Body of pancreas (tissue), 4 donors: ENCODE measurements at regions not wholly inside any gene's neighbourhood (a gene's known extent, or its start where the extent isn't known, plus 50 kb on each side); places are given as distances from the start of the nearest gene placed in this dataset.

ENCODE experiments used
- ATAC-seq: fragments of 150-250 bp; one replicate; pipeline ENCODE4 v1.9.1; 2016
- DNase-seq, 4 donors: peaks; one replicate each; pipeline ENCODE4 v3.0.0-alpha.2; 2019
- H3K27ac ChIP-seq, 4 donors: fragments of 200-600 bp; sonication (generic); 1 replicate in 3 of 4; 2 replicates in 1 of 4; pipeline versions ENCODE4 v1.5.1 to v1.6.1; 2016 to 2019; ENCODE audit warnings: mild to moderate bottlenecking in 1 of 4, mixed read lengths in 1 of 4, moderate library complexity in 1 of 4
- H3K27me3 ChIP-seq, 2 donors: fragments of 200-600 bp; sonication (generic); one replicate each; pipeline ENCODE4 v1.6.0; 2016; ENCODE audit warnings: mild to moderate bottlenecking in 1 of 2
- H3K36me3 ChIP-seq, 2 donors: fragments of 200-600 bp; sonication (generic); replicated peaks in 1 of 2; 2 replicates each; pipeline ENCODE4 v1.5.1; 2016; ENCODE audit warnings: low read depth in 2 of 2; ENCODE audit not compliant: insufficient read depth in 1 of 2
- H3K4me1 ChIP-seq: fragments of 200-600 bp; sonication (generic); one replicate; pipeline ENCODE4 v1.6.0; 2016
- H3K4me3 ChIP-seq, 2 donors: fragments of 200-600 bp; sonication (generic); 1 replicate in 1 of 2; 2 replicates in 1 of 2; pipeline ENCODE4 v1.5.1; 2016 to 2019
- H3K9me3 ChIP-seq, 3 donors: fragments of 200-600 bp; sonication (generic); 1 replicate in 2 of 3; 2 replicates in 1 of 3; pipeline ENCODE4 v1.5.1; 2016
- POLR2A ChIP-seq, 3 donors: fragments of 450-650 bp; IDR thresholded peaks; one replicate each; pipeline ENCODE4 v1.6.1; 2016; ENCODE audit warnings: antibody characterized with exemption in 3 of 3, mild to moderate bottlenecking in 2 of 3
- WGBS, 2 donors: methylation state at CpG; one replicate each; pipeline ENCODE4 v1.1.5; 2017; 5-methylcytosine and 5-hydroxymethylcytosine counted together
- intact Hi-C: fragments of 100-400 bp; cut with DNase I; formaldehyde crosslinking; loops from one replicate; pipeline ENCODE4 v1.15.1; 2023
- TF ChIP-seq, protein P1 (sequence below), 7 experiments: fragments of 450-650 bp in 4 of 7; fragments of 200-600 bp in 3 of 7; sonication (generic) in 3 of 7; IDR thresholded peaks; one replicate each; pipeline ENCODE4 v1.5.1; 2016 to 2019; ENCODE audit warnings: antibody characterized with exemption in 7 of 7

DNA sequence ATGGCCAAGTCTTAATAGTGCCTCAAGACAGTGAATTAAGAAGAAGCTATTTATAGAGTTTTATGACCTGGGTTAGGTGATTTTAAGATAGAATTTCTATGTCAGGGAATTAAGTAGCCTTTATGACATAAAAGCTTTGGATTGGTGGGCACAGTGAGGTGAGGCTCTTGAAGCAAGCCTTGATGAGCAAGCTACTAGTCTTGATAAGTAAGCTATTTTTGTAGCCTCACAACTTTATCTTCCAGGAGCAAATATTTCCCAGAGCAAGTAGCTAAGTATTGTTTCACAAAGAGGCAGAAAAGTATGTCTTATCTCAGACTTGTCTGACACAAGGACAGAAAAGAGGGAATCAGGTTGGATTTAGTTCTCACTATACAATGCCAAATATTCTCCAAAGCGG lies 491.7 kb upstream of the RASGRP1 start:
- Histone ChIP-seq H3K9me3 (peaks cover 0 to 3% (median 0%) of the 10 kb centered on the region in 3 donors), H3K4me3 (no peak overlapping the region), H3K4me1 (no peaks in the 10 kb centered on the region), H3K27me3 (no peaks in the 10 kb centered on the region), H3K27ac (no peak overlapping the region), H3K36me3 (no peaks in the 10 kb centered on the region)
- intact Hi-C loops, result no loop called here
- no peak for TF ChIP-seq POLR2A (IDR thresholded peaks at IDR 0.05)
- TF ChIP-seq, protein P1, sequence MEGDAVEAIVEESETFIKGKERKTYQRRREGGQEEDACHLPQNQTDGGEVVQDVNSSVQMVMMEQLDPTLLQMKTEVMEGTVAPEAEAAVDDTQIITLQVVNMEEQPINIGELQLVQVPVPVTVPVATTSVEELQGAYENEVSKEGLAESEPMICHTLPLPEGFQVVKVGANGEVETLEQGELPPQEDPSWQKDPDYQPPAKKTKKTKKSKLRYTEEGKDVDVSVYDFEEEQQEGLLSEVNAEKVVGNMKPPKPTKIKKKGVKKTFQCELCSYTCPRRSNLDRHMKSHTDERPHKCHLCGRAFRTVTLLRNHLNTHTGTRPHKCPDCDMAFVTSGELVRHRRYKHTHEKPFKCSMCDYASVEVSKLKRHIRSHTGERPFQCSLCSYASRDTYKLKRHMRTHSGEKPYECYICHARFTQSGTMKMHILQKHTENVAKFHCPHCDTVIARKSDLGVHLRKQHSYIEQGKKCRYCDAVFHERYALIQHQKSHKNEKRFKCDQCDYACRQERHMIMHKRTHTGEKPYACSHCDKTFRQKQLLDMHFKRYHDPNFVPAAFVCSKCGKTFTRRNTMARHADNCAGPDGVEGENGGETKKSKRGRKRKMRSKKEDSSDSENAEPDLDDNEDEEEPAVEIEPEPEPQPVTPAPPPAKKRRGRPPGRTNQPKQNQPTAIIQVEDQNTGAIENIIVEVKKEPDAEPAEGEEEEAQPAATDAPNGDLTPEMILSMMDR (IDR thresholded peaks at IDR 0.05), result no peak
- 89 to 92% methylated on average over 1 of the region's 1 CpG for WGBS, 2 donors
- no peak for ATAC-seq
- DNase-seq, result no peak

DNA sequence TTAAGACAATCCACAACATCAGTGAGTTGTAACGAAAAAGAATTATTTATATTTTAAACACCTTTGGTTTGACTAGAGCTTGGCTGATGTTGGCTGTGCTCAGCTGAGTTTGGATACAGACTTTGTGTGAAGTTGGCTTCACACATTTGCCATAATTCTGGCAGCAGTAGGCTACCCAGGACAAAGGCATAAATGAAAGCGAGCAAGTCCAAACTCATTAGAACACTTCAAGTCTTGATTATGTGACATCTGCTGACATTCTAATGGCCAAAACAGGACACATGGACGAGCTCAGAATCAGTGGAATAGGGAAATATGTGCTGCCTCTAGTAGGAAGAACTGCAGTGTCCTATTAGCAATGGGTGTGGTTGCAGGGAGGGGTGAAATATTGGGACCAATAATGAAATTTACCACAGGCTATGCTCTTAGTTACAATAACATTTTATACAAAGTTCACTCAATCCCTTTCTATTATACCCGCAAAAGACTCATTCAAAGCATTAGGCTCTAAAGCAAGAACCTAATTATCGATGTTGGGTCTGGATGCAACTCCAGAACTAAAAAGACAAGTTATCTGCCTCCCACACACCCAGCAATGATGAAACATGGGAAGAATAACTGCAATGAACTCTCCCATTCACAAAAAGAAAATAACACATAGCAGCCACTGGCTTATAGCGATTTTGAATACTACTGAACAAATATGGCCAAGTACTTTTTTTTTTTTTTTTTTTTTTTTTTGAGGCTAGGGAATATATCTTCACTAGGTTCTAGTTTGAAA lies 493.9 kb upstream of the RASGRP1 start:
- WGBS, 2 donors, result 87 to 90% methylated on average over 6 of the region's 6 CpGs
- H3K36me3 ChIP-seq, result no peaks in the 10 kb centered on the region
- no peaks in the 10 kb centered on the region for H3K4me1 ChIP-seq
- peaks cover 0 to 3% (median 0%) of the 10 kb centered on the region in 3 donors for H3K9me3 ChIP-seq
- no peak overlapping the region for H3K27ac ChIP-seq
- no peak overlapping the region for H3K4me3 ChIP-seq
- ATAC-seq (no peak), DNase-seq (no peak)
- TF ChIP-seq, protein P1 (IDR thresholded peaks at IDR 0.05), result no peak
- no peak for TF ChIP-seq POLR2A (IDR thresholded peaks at IDR 0.05)
- no peaks in the 10 kb centered on the region for H3K27me3 ChIP-seq
- intact Hi-C loops, result no loop called here

DNA sequence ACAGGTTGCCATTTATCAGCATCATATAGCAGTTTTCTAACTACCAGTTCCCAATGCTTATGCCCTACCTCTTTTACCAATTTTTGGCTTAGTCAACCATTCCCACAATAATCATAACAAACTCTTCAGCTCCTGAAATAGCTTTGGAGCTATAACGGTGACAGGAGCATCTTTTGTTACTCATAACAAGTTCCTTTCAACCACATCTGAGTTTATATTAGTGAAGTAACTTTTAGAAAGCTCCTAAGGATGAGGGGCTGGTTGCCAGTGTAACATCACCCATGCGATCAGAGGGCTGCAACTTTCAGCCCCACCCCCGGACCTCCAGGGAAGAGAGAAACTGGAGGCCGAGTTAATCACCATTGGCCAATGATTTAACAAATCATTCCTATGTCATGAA lies 495.3 kb upstream of the RASGRP1 start:
- WGBS, 2 donors, result 88 to 98% methylated on average over 4 of the region's 4 CpGs
- Histone ChIP-seq H3K27ac (no peak overlapping the region), H3K9me3 (no peaks in the 10 kb centered on the region), H3K4me1 (no peaks in the 10 kb centered on the region), H3K4me3 (no peak overlapping the region), H3K36me3 (no peaks in the 10 kb centered on the region), H3K27me3 (no peaks in the 10 kb centered on the region)
- no peak for DNase-seq
- TF ChIP-seq POLR2A (IDR thresholded peaks at IDR 0.05), result no peak
- TF ChIP-seq, protein P1 (IDR thresholded peaks at IDR 0.05), result no peak
- intact Hi-C loops, result no loop called here
- ATAC-seq, result no peak

DNA sequence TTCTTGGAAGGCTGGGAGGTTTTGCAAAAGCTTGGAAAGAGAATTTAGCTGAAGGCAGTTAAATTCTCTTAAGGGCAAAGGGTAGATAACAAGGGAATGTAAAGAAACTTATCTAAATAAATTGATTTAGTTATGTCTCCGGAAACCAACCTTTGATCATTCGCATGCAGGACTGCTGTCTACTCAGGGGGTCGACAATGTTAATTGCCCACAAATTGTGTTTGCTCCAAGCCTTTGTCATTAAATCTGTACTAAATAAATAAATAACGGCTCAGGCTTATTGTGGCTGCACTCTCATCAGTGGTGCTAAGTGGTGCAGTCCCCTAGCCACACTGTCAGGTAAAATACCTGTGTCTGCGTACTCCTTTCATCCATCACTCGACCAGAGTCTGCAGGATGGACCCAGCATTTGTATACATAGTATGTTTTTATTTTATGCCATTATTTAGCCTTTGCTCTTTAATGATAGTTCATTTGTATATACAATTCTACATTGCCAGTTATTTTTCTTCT lies 497.4 kb upstream of the RASGRP1 start:
- Histone ChIP-seq H3K4me3 (no peak overlapping the region), H3K27ac (no peak overlapping the region), H3K4me1 (no peaks in the 10 kb centered on the region), H3K36me3 (no peaks in the 10 kb centered on the region), H3K9me3 (no peaks in the 10 kb centered on the region), H3K27me3 (no peaks in the 10 kb centered on the region)
- intact Hi-C loops, result no loop called here
- WGBS, 2 donors, result 45 to 50% methylated on average over 6 of the region's 6 CpGs
- ATAC-seq (no peak), DNase-seq (no peak)
- no peak for TF ChIP-seq POLR2A (IDR thresholded peaks at IDR 0.05)
- TF ChIP-seq, protein P1 (IDR thresholded peaks at IDR 0.05), result no peak

- H3K36me3 ChIP-seq, result no peaks in the 10 kb centered on the region
- H3K4me1 ChIP-seq, result no peaks in the 10 kb centered on the region
- intact Hi-C loops, result no loop called here
- no peak overlapping the region for H3K4me3 ChIP-seq
- no peaks in the 10 kb centered on the region for H3K27me3 ChIP-seq
- ATAC-seq, result no peak
- TF ChIP-seq POLR2A (IDR thresholded peaks at IDR 0.05), result no peak
- TF ChIP-seq, protein P1 (IDR thresholded peaks at IDR 0.05), result no peak
- DNase-seq, result no peak
- 39 to 45% methylated on average over 3 of the region's 3 CpGs for WGBS, 2 donors
- H3K27ac ChIP-seq, result no peak overlapping the region
- H3K9me3 ChIP-seq, result no peaks in the 10 kb centered on the region
Observed at GRCh38 chr15:39066677-39067076, 502.1 kb upstream of the RASGRP1 start.
